HEK293T (cell line): ENCODE measurements at regions not wholly inside any gene's neighbourhood (a gene's known extent, or its start where the extent isn't known, plus 50 kb on each side); places are given as distances from the start of the nearest gene placed in this dataset.

ENCODE experiments used
- CTCF ChIA-PET: fragments of 350-600 bp; formaldehyde crosslinking; extraction: SDS; loops from one replicate; lab custom pipeline; 2021; ENCODE audit warnings: antibody characterized with exemption, inconsistent platforms; lab: Yijun Ruan, JAX
- POLR2A ChIA-PET: fragments of 350-600 bp; formaldehyde crosslinking; extraction: SDS; loops from one replicate; lab custom pipeline; 2020; ENCODE audit warnings: antibody characterized with exemption, inconsistent platforms; lab: Yijun Ruan, JAX
- DNase-seq: peaks from one replicate; pipeline ENCODE4 v3.0.0; 2012; ENCODE audit warnings: mixed read lengths; ENCODE audit errors: extremely low spot score
- ARNT ChIP-seq: fragments of 450-650 bp; IDR thresholded peaks from 2 replicates; pipeline ENCODE4 v1.6.1; 2017; ENCODE audit warnings: mild to moderate bottlenecking
- BHLHE40 ChIP-seq: fragments of 450-650 bp; IDR thresholded peaks from 2 replicates; pipeline ENCODE4 v1.6.1; 2016; ENCODE audit warnings: mild to moderate bottlenecking, moderate library complexity, borderline replicate concordance
- CTBP1 ChIP-seq: fragments of 450-650 bp; IDR thresholded peaks from 2 replicates; pipeline ENCODE4 v1.6.1; 2016; ENCODE audit warnings: borderline replicate concordance
- ELF4 ChIP-seq: fragments of 450-650 bp; IDR thresholded peaks from 2 replicates; pipeline ENCODE4 v1.6.1; 2017; ENCODE audit warnings: antibody characterized with exemption
- FOXA1 ChIP-seq: fragments of 450-650 bp; IDR thresholded peaks from 2 replicates; pipeline ENCODE4 v1.6.1; 2016; ENCODE audit warnings: mild to moderate bottlenecking
- FOXK2 ChIP-seq: fragments of 450-650 bp; IDR thresholded peaks from 2 replicates; pipeline ENCODE4 v1.6.1; 2016; ENCODE audit warnings: mild to moderate bottlenecking
- FOXM1 ChIP-seq: fragments of 450-650 bp; IDR thresholded peaks from 2 replicates; pipeline ENCODE4 v1.6.1; 2017; ENCODE audit warnings: mild to moderate bottlenecking, borderline replicate concordance
- HDGF ChIP-seq: fragments of 450-650 bp; IDR thresholded peaks from 2 replicates; pipeline ENCODE4 v1.6.1; 2017; ENCODE audit warnings: antibody characterized with exemption, borderline replicate concordance
- L3MBTL2 ChIP-seq: fragments of 450-650 bp; conservative IDR thresholded peaks from 2 replicates; pipeline ENCODE4 v1.6.1; 2016; ENCODE audit warnings: mild to moderate bottlenecking
- LEF1 ChIP-seq: fragments of 450-650 bp; IDR thresholded peaks from 2 replicates; pipeline ENCODE4 v1.6.1; 2017; ENCODE audit warnings: mild to moderate bottlenecking, borderline replicate concordance
- NFRKB ChIP-seq: fragments of 450-650 bp; IDR thresholded peaks from 2 replicates; pipeline ENCODE4 v1.6.1; 2016; ENCODE audit warnings: mild to moderate bottlenecking, moderate library complexity
- SP1 ChIP-seq: fragments of 450-650 bp; IDR thresholded peaks from 2 replicates; pipeline ENCODE4 v1.6.1; 2017
- SUZ12 ChIP-seq: fragments of 450-650 bp; IDR thresholded peaks from 2 replicates; pipeline ENCODE4 v1.6.1; 2016; ENCODE audit warnings: mild to moderate bottlenecking
- TARDBP ChIP-seq: fragments of 450-650 bp; IDR thresholded peaks from 2 replicates; pipeline ENCODE4 v1.6.1; 2016
- ZNF384 ChIP-seq: fragments of 450-650 bp; IDR thresholded peaks from 2 replicates; pipeline ENCODE4 v1.6.1; 2016
- TF ChIP-seq, protein P1 (sequence below): fragments of 450-650 bp; IDR thresholded peaks from 2 replicates; pipeline ENCODE4 v1.6.1; 2016

GRCh38 chr13:50409220-50409619 is 394.0 kb downstream of the KCNRG start:
- no peak for TF ChIP-seq L3MBTL2
- TF ChIP-seq ARNT, result no peak
- no peak for TF ChIP-seq ELF4
- no peak for TF ChIP-seq BHLHE40
- CTCF ChIA-PET, result no interaction called here
- DNase-seq, result no peak

GRCh38 chr13:50410921-50411746 is 395.9 kb downstream of the KCNRG start:
- ChIA-PET CTCF (no interaction called here), POLR2A (no interaction called here)
- peak; percentile 22 for DNase-seq
- TF ChIP-seq LEF1, result no peak
- no peak for TF ChIP-seq FOXK2
- TF ChIP-seq FOXM1, result no peak
- no peak for TF ChIP-seq FOXA1
- TF ChIP-seq SUZ12, result no peak
- TF ChIP-seq ELF4, result no peak
- TF ChIP-seq SP1, result no peak
- TF ChIP-seq L3MBTL2, result no peak
- TF ChIP-seq, protein P1, sequence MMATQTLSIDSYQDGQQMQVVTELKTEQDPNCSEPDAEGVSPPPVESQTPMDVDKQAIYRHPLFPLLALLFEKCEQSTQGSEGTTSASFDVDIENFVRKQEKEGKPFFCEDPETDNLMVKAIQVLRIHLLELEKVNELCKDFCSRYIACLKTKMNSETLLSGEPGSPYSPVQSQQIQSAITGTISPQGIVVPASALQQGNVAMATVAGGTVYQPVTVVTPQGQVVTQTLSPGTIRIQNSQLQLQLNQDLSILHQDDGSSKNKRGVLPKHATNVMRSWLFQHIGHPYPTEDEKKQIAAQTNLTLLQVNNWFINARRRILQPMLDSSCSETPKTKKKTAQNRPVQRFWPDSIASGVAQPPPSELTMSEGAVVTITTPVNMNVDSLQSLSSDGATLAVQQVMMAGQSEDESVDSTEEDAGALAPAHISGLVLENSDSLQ, result no peak
- no peak for TF ChIP-seq ARNT
- no peak for TF ChIP-seq BHLHE40
- no peak for TF ChIP-seq HDGF
- TF ChIP-seq ZNF384, result no peak
- TF ChIP-seq CTBP1, result no peak
- TF ChIP-seq NFRKB, result no peak
- TF ChIP-seq TARDBP, result no peak

More at GRCh38 chr13:50409220-50409619, 394.0 kb downstream of the KCNRG start:
- POLR2A ChIA-PET, result interaction anchor here (0.8 kb wide), 1 partner anchor 279 kb away, joined by 3 read pairs; no protein-coding TSS in a partner anchor

DNA sequence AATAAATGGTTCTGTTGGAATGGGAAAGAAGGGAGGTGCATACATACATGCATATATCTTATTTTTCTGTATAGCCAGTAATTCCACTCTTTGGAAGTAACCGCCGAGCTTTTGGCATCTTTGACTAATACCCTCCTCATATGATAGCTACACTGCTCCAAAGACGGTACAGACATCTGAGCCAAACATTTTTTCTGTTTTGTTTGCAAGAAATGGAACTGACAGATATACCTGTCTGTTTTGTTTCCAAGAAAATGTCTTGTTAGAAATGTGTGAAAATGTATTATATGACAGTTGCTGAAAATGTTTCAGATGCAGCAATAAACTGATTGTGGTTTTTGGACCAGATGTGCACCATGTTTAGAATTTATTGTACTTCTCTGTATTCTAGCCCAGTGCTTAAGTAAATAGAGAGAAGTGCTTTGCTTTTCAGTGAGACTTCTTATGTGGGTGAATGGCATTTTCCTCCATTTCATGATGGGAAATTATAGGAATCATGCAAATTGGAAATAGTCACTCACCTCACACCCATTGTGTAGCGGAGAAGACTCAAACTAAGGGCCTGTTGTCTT is 396.9 kb downstream of the KCNRG start:
- ChIA-PET POLR2A (no interaction called here), CTCF (no interaction called here)
- TF ChIP-seq LEF1 (no peak), TARDBP (no peak)
- TF ChIP-seq, protein P1, result no peak
- no peak for DNase-seq

DNA sequence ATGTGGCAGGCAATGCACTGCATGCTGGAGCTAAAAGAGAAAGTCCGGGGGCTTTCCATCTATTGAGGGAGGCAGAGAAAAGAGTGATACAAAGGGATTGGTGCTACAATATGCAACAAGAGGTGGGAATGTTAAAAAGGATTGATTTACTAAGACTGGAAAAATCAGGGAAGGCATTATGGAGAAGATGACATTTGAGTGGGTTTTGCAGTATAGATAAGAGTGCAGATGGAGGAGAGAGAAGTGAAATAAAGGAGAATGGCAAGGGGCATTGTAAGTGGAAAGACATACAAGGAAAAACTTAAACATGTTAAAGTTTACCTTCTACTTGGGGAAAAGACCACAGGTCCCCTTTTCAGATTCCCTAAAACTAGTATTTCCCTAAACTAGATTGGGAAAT is 399.4 kb downstream of the KCNRG start:
- no peak for TF ChIP-seq ELF4
- TF ChIP-seq, protein P1, result no peak
- no peak for TF ChIP-seq FOXA1
- TF ChIP-seq BHLHE40, result no peak
- no peak for TF ChIP-seq LEF1
- TF ChIP-seq HDGF, result no peak
- no peak for TF ChIP-seq ZNF384
- no peak for TF ChIP-seq SP1
- no peak for TF ChIP-seq FOXK2
- TF ChIP-seq TARDBP, result no peak
- no peak for TF ChIP-seq NFRKB
- TF ChIP-seq L3MBTL2, result no peak
- TF ChIP-seq SUZ12, result no peak
- no peak for TF ChIP-seq ARNT
- no peak for TF ChIP-seq CTBP1
- TF ChIP-seq FOXM1, result no peak
- no peak for DNase-seq
- POLR2A ChIA-PET, result no interaction called here
- CTCF ChIA-PET, result no interaction called here

DNA sequence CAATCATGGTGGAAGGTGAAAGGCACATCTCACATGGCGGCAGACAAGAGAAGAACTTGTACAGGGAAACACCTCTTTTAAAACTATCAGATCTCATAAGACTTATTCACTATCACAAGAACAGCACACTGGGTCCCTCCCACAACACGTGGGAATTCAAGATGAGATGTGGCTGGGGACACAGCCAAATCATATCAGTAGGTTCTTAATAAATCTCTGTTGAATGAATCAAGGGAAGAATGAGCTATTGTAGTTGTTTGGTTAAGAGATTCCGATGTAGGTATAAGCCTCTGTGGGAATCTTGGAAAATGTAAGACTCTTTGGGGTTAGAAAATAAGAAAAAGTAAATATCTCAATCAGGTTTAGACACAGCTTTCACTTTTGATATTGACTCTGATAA is 400.2 kb downstream of the KCNRG start:
- ChIA-PET POLR2A (no interaction called here), CTCF (no interaction called here)
- no peak for DNase-seq
- no peak for TF ChIP-seq FOXM1
- TF ChIP-seq, protein P1, result no peak
- TF ChIP-seq FOXA1, result no peak
- TF ChIP-seq NFRKB, result no peak
- TF ChIP-seq ELF4, result no peak
- no peak for TF ChIP-seq ARNT

GRCh38 chr13:50417597-50417996 is 402.4 kb downstream of the KCNRG start:
- ChIA-PET POLR2A (no interaction called here), CTCF (no interaction called here)
- DNase-seq, result no peak
- TF ChIP-seq FOXM1 (no peak), ELF4 (no peak), SP1 (no peak), ARNT (no peak), TARDBP (no peak), FOXK2 (no peak), L3MBTL2 (no peak), BHLHE40 (no peak), SUZ12 (no peak), LEF1 (no peak), FOXA1 (no peak)
